ENCODE measurements at regions not wholly inside any gene's neighbourhood (a gene's known extent, or its start where the extent isn't known, plus 50 kb on each side); places are given as distances from the start of the nearest gene placed in this dataset.

- TF ChIP-seq POLR2AphosphoS5 (IDR thresholded peaks at IDR 0.05): no peak
- Histone ChIP-seq H3K36me3 (no peaks in the 10 kb centered on the region), H3K4me1 (no peaks in the 10 kb centered on the region), H3K9me3 (peaks cover 0 to 30% (median 8%) of the 10 kb centered on the region in 8 donors), H3K27me3 (replicated peaks in 1 of 7) (no peaks in the 10 kb centered on the region), H3K4me3 (no peak overlapping the region), H3K27ac (no peak overlapping the region)
- no peak for DNase-seq
- intact Hi-C loops (cut with DNase I; ENCODE audit: low total_unique reads): no loop called here
Measured at GRCh38 chr18:39911716-39912115, 2043.3 kb upstream of the PIK3C3 start.

- H3K27me3 ChIP-seq (replicated peaks in 1 of 7): no peaks in the 10 kb centered on the region
- WGBS, 5 donors: 64 to 82% (median 66%) methylated on average over 4 of the region's 4 CpGs
- H3K36me3 ChIP-seq: no peaks in the 10 kb centered on the region
- H3K4me3 ChIP-seq: no peak overlapping the region
- H3K4me1 ChIP-seq: no peaks in the 10 kb centered on the region
- intact Hi-C loops (cut with DNase I; ENCODE audit: low total_unique reads): no loop called here
- peaks cover 0 to 30% (median 8%) of the 10 kb centered on the region in 8 donors for H3K9me3 ChIP-seq
- DNase-seq: no peak
- TF ChIP-seq CTCF (IDR thresholded peaks at IDR 0.05 in 8 of 11, conservative IDR thresholded peaks at IDR 0.05 in 3 of 11) (no peak), POLR2AphosphoS5 (IDR thresholded peaks at IDR 0.05) (no peak), POLR2A (IDR thresholded peaks at IDR 0.05) (no peak)
- H3K27ac ChIP-seq: no peak overlapping the region
Measured at GRCh38 chr18:39909706-39910105, 2045.3 kb upstream of the PIK3C3 start.

GRCh38 chr18:39886136-39886535 lies 2068.9 kb upstream of the PIK3C3 start:
- Histone ChIP-seq H3K9me3 (peaks cover 0 to 4% (median 0%) of the 10 kb centered on the region in 8 donors), H3K36me3 (no peaks in the 10 kb centered on the region), H3K4me3 (no peak overlapping the region), H3K27ac (no peak overlapping the region), H3K4me1 (no peaks in the 10 kb centered on the region), H3K27me3 (replicated peaks in 1 of 7) (no peaks in the 10 kb centered on the region)
- intact Hi-C loops (cut with DNase I; ENCODE audit: low total_unique reads): no loop called here
- TF ChIP-seq CTCF (IDR thresholded peaks at IDR 0.05 in 8 of 11, conservative IDR thresholded peaks at IDR 0.05 in 3 of 11) (no peak), POLR2A (IDR thresholded peaks at IDR 0.05) (no peak), POLR2AphosphoS5 (IDR thresholded peaks at IDR 0.05) (no peak)
- DNase-seq: no peak
- WGBS, 5 donors: 78 to 94% (median 81%) methylated on average over 1 of the region's 1 CpG

- DNase-seq: no peak
- TF ChIP-seq POLR2A (IDR thresholded peaks at IDR 0.05) (no peak), POLR2AphosphoS5 (IDR thresholded peaks at IDR 0.05) (no peak), CTCF (IDR thresholded peaks at IDR 0.05 in 8 of 11, conservative IDR thresholded peaks at IDR 0.05 in 3 of 11) (no peak)
- Histone ChIP-seq H3K4me1 (no peaks in the 10 kb centered on the region), H3K36me3 (no peaks in the 10 kb centered on the region), H3K4me3 (no peak overlapping the region), H3K27ac (no peak overlapping the region), H3K27me3 (replicated peaks in 1 of 7) (no peaks in the 10 kb centered on the region), H3K9me3 (no peaks in the 10 kb centered on the region)
- intact Hi-C loops (cut with DNase I; ENCODE audit: low total_unique reads): no loop called here
- 64 to 78% (median 71%) methylated on average over 1 of the region's 1 CpG for WGBS, 5 donors
Measured at GRCh38 chr18:39872651-39873050, 2082.4 kb upstream of the PIK3C3 start.

GRCh38 chr18:39871961-39872360 lies 2083.1 kb upstream of the PIK3C3 start:
- TF ChIP-seq CTCF (IDR thresholded peaks at IDR 0.05 in 8 of 11, conservative IDR thresholded peaks at IDR 0.05 in 3 of 11) (no peak), POLR2AphosphoS5 (IDR thresholded peaks at IDR 0.05) (no peak), POLR2A (IDR thresholded peaks at IDR 0.05) (no peak)
- H3K27me3 ChIP-seq (replicated peaks in 1 of 7): no peaks in the 10 kb centered on the region
- no peak for DNase-seq
- no peaks in the 10 kb centered on the region for H3K9me3 ChIP-seq
- intact Hi-C loops (cut with DNase I; ENCODE audit: low total_unique reads): no loop called here
- no peaks in the 10 kb centered on the region for H3K36me3 ChIP-seq
- no peaks in the 10 kb centered on the region for H3K4me1 ChIP-seq
- WGBS, 5 donors: 59 to 72% (median 64%) methylated on average over 3 of the region's 3 CpGs
- H3K4me3 ChIP-seq: no peak overlapping the region
- no peak overlapping the region for H3K27ac ChIP-seq
